ENCODE measurements at regions not wholly inside any gene's neighbourhood (a gene's known extent, or its start where the extent isn't known, plus 50 kb on each side); places are given as distances from the start of the nearest gene placed in this dataset.

- TF ChIP-seq YY1 (IDR thresholded peaks at IDR 0.05; ENCODE audit: low read depth): no peak
- no peak for TF ChIP-seq USF1 (IDR thresholded peaks at IDR 0.05)
- no peak for TF ChIP-seq MAX (IDR thresholded peaks at IDR 0.05)
- no peak for TF ChIP-seq EGR1 (IDR thresholded peaks at IDR 0.05)
- TF ChIP-seq TEAD4 (IDR thresholded peaks at IDR 0.05): no peak
- no peak for TF ChIP-seq EP300 (IDR thresholded peaks at IDR 0.05; ENCODE audit: borderline replicate concordance)
- TF ChIP-seq NFIC (IDR thresholded peaks at IDR 0.05): no peak
- TF ChIP-seq CEBPB (IDR thresholded peaks at IDR 0.05): no peak
- no peak for TF ChIP-seq REST (IDR thresholded peaks at IDR 0.05; ENCODE audit: low read depth)
- TF ChIP-seq CREB1 (IDR thresholded peaks at IDR 0.05; ENCODE audit: low read depth): no peak
- TF ChIP-seq ZBTB7A (IDR thresholded peaks at IDR 0.05; ENCODE audit: low read depth): no peak
Measured at GRCh38 chr19:29372921-29373797, 152.6 kb upstream of the VSTM2B start.
